ENCODE measurements at regions not wholly inside any gene's neighbourhood (a gene's known extent, or its start where the extent isn't known, plus 50 kb on each side); places are given as distances from the start of the nearest gene placed in this dataset.

DNA sequence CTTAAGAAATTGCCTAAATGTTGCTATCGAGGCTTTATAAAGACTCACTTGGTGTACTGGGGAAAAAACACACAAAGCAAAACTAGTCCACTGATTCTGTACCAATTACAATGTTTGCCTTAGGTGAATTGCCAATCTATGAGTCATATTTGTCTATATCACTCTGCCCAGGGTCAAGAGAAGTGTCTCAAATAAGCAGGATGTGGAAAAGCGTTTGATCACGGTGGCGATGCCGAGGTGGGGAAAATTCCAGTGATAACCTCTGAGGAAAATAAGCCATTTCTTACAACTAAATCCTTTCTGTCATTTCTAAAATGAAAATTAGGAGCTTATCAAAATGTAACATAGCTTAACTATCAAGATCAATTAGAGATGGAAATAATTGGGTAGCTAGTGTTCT lies 148.6 kb upstream of the DIO3 start (continued):
- TF ChIP-seq, protein P1, sequence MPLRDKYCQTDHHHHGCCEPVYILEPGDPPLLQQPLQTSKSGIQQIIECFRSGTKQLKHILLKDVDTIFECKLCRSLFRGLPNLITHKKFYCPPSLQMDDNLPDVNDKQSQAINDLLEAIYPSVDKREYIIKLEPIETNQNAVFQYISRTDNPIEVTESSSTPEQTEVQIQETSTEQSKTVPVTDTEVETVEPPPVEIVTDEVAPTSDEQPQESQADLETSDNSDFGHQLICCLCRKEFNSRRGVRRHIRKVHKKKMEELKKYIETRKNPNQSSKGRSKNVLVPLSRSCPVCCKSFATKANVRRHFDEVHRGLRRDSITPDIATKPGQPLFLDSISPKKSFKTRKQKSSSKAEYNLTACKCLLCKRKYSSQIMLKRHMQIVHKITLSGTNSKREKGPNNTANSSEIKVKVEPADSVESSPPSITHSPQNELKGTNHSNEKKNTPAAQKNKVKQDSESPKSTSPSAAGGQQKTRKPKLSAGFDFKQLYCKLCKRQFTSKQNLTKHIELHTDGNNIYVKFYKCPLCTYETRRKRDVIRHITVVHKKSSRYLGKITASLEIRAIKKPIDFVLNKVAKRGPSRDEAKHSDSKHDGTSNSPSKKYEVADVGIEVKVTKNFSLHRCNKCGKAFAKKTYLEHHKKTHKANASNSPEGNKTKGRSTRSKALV (CRISPR knock-in tag; IDR thresholded peaks at IDR 0.05): no peak
- TF ChIP-seq LCORL (IDR thresholded peaks at IDR 0.05) (no peak), LCORL (CRISPR knock-in tag; IDR thresholded peaks at IDR 0.05) (0 out of 2 replicates have a peak, but pooled peaks have one; percentile 30), EP300 (IDR thresholded peaks at IDR 0.05; ENCODE audit: low read depth in 2 of 2, low read length in 2 of 2) (peak in 1 of 2 experiments; percentile 87; a peak in 2 of 4 replicates), EP300 (CRISPR knock-in tag; IDR thresholded peaks at IDR 0.05; ENCODE audit: borderline replicate concordance) (peak; percentile 69; the same call in 1 of the 2 replicates), NCOA1 (CRISPR knock-in tag; IDR thresholded peaks at IDR 0.05) (no peak), RXRB (CRISPR knock-in tag; IDR thresholded peaks at IDR 0.05; ENCODE audit: borderline replicate concordance) (peak; percentile 91), ZSCAN30 (CRISPR knock-in tag; IDR thresholded peaks at IDR 0.05) (no peak), REL (CRISPR knock-in tag; conservative IDR thresholded peaks at IDR 0.05) (no peak), ISL2 (CRISPR knock-in tag; IDR thresholded peaks at IDR 0.05) (peak; percentile 75), ATF1 (CRISPR knock-in tag; IDR thresholded peaks at IDR 0.05) (peak; percentile 32; the same call in 1 of the 2 replicates)
- TF ChIP-seq, protein P2, sequence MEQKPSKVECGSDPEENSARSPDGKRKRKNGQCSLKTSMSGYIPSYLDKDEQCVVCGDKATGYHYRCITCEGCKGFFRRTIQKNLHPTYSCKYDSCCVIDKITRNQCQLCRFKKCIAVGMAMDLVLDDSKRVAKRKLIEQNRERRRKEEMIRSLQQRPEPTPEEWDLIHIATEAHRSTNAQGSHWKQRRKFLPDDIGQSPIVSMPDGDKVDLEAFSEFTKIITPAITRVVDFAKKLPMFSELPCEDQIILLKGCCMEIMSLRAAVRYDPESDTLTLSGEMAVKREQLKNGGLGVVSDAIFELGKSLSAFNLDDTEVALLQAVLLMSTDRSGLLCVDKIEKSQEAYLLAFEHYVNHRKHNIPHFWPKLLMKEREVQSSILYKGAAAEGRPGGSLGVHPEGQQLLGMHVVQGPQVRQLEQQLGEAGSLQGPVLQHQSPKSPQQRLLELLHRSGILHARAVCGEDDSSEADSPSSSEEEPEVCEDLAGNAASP (CRISPR knock-in tag; IDR thresholded peaks at IDR 0.05; ENCODE audit: borderline replicate concordance): peak; percentile 44; the same call in 1 of the 2 replicates
- TF ChIP-seq, protein P3, sequence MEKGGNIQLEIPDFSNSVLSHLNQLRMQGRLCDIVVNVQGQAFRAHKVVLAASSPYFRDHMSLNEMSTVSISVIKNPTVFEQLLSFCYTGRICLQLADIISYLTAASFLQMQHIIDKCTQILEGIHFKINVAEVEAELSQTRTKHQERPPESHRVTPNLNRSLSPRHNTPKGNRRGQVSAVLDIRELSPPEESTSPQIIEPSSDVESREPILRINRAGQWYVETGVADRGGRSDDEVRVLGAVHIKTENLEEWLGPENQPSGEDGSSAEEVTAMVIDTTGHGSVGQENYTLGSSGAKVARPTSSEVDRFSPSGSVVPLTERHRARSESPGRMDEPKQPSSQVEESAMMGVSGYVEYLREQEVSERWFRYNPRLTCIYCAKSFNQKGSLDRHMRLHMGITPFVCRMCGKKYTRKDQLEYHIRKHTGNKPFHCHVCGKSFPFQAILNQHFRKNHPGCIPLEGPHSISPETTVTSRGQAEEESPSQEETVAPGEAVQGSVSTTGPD (CRISPR knock-in tag; IDR thresholded peaks at IDR 0.05): no peak
- TF ChIP-seq, protein P4, sequence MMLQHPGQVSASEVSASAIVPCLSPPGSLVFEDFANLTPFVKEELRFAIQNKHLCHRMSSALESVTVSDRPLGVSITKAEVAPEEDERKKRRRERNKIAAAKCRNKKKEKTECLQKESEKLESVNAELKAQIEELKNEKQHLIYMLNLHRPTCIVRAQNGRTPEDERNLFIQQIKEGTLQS (CRISPR knock-in tag; IDR thresholded peaks at IDR 0.05): peak; percentile 76
- TF ChIP-seq, protein P5, sequence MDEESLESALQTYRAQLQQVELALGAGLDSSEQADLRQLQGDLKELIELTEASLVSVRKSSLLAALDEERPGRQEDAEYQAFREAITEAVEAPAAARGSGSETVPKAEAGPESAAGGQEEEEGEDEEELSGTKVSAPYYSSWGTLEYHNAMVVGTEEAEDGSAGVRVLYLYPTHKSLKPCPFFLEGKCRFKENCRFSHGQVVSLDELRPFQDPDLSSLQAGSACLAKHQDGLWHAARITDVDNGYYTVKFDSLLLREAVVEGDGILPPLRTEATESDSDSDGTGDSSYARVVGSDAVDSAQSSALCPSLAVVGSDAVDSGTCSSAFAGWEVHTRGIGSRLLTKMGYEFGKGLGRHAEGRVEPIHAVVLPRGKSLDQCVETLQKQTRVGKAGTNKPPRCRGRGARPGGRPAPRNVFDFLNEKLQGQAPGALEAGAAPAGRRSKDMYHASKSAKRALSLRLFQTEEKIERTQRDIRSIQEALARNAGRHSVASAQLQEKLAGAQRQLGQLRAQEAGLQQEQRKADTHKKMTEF (CRISPR knock-in tag; IDR thresholded peaks at IDR 0.05): peak; percentile 78
- TF ChIP-seq, protein P6, sequence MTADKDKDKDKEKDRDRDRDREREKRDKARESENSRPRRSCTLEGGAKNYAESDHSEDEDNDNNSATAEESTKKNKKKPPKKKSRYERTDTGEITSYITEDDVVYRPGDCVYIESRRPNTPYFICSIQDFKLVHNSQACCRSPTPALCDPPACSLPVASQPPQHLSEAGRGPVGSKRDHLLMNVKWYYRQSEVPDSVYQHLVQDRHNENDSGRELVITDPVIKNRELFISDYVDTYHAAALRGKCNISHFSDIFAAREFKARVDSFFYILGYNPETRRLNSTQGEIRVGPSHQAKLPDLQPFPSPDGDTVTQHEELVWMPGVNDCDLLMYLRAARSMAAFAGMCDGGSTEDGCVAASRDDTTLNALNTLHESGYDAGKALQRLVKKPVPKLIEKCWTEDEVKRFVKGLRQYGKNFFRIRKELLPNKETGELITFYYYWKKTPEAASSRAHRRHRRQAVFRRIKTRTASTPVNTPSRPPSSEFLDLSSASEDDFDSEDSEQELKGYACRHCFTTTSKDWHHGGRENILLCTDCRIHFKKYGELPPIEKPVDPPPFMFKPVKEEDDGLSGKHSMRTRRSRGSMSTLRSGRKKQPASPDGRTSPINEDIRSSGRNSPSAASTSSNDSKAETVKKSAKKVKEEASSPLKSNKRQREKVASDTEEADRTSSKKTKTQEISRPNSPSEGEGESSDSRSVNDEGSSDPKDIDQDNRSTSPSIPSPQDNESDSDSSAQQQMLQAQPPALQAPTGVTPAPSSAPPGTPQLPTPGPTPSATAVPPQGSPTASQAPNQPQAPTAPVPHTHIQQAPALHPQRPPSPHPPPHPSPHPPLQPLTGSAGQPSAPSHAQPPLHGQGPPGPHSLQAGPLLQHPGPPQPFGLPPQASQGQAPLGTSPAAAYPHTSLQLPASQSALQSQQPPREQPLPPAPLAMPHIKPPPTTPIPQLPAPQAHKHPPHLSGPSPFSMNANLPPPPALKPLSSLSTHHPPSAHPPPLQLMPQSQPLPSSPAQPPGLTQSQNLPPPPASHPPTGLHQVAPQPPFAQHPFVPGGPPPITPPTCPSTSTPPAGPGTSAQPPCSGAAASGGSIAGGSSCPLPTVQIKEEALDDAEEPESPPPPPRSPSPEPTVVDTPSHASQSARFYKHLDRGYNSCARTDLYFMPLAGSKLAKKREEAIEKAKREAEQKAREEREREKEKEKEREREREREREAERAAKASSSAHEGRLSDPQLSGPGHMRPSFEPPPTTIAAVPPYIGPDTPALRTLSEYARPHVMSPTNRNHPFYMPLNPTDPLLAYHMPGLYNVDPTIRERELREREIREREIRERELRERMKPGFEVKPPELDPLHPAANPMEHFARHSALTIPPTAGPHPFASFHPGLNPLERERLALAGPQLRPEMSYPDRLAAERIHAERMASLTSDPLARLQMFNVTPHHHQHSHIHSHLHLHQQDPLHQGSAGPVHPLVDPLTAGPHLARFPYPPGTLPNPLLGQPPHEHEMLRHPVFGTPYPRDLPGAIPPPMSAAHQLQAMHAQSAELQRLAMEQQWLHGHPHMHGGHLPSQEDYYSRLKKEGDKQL (CRISPR knock-in tag; IDR thresholded peaks at IDR 0.05; ENCODE audit: low read depth): peak; percentile 98
- TF ChIP-seq, protein P7, sequence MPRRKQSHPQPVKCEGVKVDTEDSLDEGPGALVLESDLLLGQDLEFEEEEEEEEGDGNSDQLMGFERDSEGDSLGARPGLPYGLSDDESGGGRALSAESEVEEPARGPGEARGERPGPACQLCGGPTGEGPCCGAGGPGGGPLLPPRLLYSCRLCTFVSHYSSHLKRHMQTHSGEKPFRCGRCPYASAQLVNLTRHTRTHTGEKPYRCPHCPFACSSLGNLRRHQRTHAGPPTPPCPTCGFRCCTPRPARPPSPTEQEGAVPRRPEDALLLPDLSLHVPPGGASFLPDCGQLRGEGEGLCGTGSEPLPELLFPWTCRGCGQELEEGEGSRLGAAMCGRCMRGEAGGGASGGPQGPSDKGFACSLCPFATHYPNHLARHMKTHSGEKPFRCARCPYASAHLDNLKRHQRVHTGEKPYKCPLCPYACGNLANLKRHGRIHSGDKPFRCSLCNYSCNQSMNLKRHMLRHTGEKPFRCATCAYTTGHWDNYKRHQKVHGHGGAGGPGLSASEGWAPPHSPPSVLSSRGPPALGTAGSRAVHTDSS (CRISPR knock-in tag; conservative IDR thresholded peaks at IDR 0.05): no peak
